Body of pancreas (tissue), 4 donors: ENCODE measurements at regions not wholly inside any gene's neighbourhood (a gene's known extent, or its start where the extent isn't known, plus 50 kb on each side); places are given as distances from the start of the nearest gene placed in this dataset.

Source experiments
- POLR2A ChIP-seq, 3 donors: fragments of 450-650 bp; IDR thresholded peaks; one replicate each; pipeline ENCODE4 v1.6.1; 2016; ENCODE audit warnings: antibody characterized with exemption in 3 of 3, mild to moderate bottlenecking in 2 of 3
- TF ChIP-seq, protein P1 (sequence below), 7 experiments: fragments of 450-650 bp in 4 of 7; fragments of 200-600 bp in 3 of 7; sonication (generic) in 3 of 7; IDR thresholded peaks; one replicate each; pipeline ENCODE4 v1.5.1; 2016 to 2019; ENCODE audit warnings: antibody characterized with exemption in 7 of 7

DNA sequence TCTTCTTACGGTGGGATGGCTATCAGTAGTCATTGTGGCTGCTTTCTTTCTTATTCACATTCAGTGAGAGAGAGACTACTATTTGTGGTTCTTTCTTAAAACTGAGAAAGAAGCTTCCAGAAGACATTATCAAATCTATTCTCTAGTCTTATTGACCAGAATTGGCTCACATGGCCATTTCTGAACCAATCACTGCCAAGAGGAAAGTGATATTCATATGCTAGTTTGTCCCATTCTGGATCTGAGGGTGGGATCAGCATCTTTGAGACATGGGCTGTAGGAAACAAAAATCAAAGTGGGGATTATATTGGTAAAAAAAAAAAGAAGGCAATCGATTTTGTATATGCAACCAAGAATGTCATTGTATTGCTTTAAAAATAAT, 106.4 kb upstream of the RASGRP1 start:
- TF ChIP-seq, protein P1, sequence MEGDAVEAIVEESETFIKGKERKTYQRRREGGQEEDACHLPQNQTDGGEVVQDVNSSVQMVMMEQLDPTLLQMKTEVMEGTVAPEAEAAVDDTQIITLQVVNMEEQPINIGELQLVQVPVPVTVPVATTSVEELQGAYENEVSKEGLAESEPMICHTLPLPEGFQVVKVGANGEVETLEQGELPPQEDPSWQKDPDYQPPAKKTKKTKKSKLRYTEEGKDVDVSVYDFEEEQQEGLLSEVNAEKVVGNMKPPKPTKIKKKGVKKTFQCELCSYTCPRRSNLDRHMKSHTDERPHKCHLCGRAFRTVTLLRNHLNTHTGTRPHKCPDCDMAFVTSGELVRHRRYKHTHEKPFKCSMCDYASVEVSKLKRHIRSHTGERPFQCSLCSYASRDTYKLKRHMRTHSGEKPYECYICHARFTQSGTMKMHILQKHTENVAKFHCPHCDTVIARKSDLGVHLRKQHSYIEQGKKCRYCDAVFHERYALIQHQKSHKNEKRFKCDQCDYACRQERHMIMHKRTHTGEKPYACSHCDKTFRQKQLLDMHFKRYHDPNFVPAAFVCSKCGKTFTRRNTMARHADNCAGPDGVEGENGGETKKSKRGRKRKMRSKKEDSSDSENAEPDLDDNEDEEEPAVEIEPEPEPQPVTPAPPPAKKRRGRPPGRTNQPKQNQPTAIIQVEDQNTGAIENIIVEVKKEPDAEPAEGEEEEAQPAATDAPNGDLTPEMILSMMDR (IDR thresholded peaks at IDR 0.05) = no peak
- TF ChIP-seq POLR2A (IDR thresholded peaks at IDR 0.05) = no peak
